GM12878 (cell line): ENCODE measurements at regions not wholly inside any gene's neighbourhood (a gene's known extent, or its start where the extent isn't known, plus 50 kb on each side); places are given as distances from the start of the nearest gene placed in this dataset.

ENCODE experiments used
- ATAC-seq: fragments of 200-7000 bp; cut with Tn5 transposase; 3 replicates; pipeline ENCODE4 v1.9.1; 2020; ENCODE audit warnings: mild to moderate bottlenecking, moderate library complexity
- BruUV-seq: library from RNA; stranded (reverse); fragments of 400-500 nt; replicated peaks from 2 replicates; lab custom pipeline; 2021; lab: Mats Ljungman, UMichigan
- CTCF ChIA-PET: fragments of 300-600 bp; sonication (Branson Sonifier 250); formaldehyde crosslinking; extraction: SDS; loops from one replicate; lab custom pipeline; 2021; ENCODE audit warnings: inconsistent platforms; lab: Yijun Ruan, JAX
- POLR2A ChIA-PET: fragments of 350-600 bp; formaldehyde crosslinking; extraction: SDS; loops from one replicate; lab custom pipeline; 2021; ENCODE audit warnings: inconsistent platforms; lab: Charles Lee
- RAD21 ChIA-PET: fragments of 300-600 bp; sonication (Branson Sonifier 250); formaldehyde crosslinking; loops from one replicate; lab custom pipeline; 2023; ENCODE audit warnings: antibody characterized with exemption; ENCODE audit not compliant: unreplicated experiment; lab: Charles Lee
- SMC1A ChIA-PET: fragments of 300-600 bp; sonication (Branson Sonifier 250); formaldehyde crosslinking; loops from one replicate; lab custom pipeline; 2023; ENCODE audit not compliant: unreplicated experiment, uncharacterized antibody; lab: Charles Lee
- DNase-seq: peaks from one replicate; pipeline ENCODE4 v3.0.0-alpha.2; 2011; ENCODE audit warnings: low read depth, low spot score
- FAIRE-seq: peaks from 3 replicates; lab custom pipeline; 2011; peaks lifted over from hg19 to GRCh38; lab: Jason Lieb, UNC
- H2AFZ ChIP-seq: 2 replicates; pipeline ENCODE4 v1.6.0; 2011; ENCODE audit warnings: low read depth, low read length, control low read depth; ENCODE audit not compliant: control insufficient read depth
- H3K27ac ChIP-seq: 2 replicates; pipeline ENCODE4 v1.5.1; 2011; ENCODE audit warnings: control low read depth; ENCODE audit not compliant: control insufficient read depth, insufficient read depth
- H3K27me3 ChIP-seq, 2 experiments: replicated peaks in 1 of 2; 2 replicates each; pipeline versions ENCODE4 v1.6.0 to v1.6.1; 2011; ENCODE audit warnings: low read length in 1 of 2; ENCODE audit not compliant: control insufficient read depth in 2 of 2, insufficient read depth in 2 of 2
- H3K36me3 ChIP-seq, 2 experiments: 2 replicates each; pipeline ENCODE4 v1.5.1; 2011; ENCODE audit warnings: low read length in 1 of 2; ENCODE audit not compliant: control insufficient read depth in 2 of 2, insufficient read depth in 2 of 2
- H3K4me1 ChIP-seq: 2 replicates; pipeline ENCODE4 v1.6.1; 2011; ENCODE audit warnings: mild to moderate bottlenecking, low read length, moderate library complexity, mixed read lengths; ENCODE audit not compliant: control insufficient read depth, insufficient read depth
- H3K4me2 ChIP-seq: 2 replicates; pipeline ENCODE4 v1.6.0; 2011; ENCODE audit warnings: control low read depth; ENCODE audit not compliant: control insufficient read depth, insufficient read depth
- H3K4me3 ChIP-seq: fragments of 200-600 bp; sonication (generic); 2 replicates; pipeline ENCODE4 v1.5.1; 2016
- H3K79me2 ChIP-seq: 2 replicates; pipeline ENCODE4 v1.6.0; 2011; ENCODE audit warnings: low read length; ENCODE audit not compliant: control insufficient read depth, insufficient read depth
- H3K9ac ChIP-seq: 2 replicates; pipeline ENCODE4 v1.8.0; 2011; ENCODE audit warnings: low read length, control low read depth, mixed read lengths; ENCODE audit not compliant: control insufficient read depth, insufficient read depth
- H3K9me3 ChIP-seq: replicated peaks from 3 replicates; pipeline ENCODE4 v1.5.1; 2011; ENCODE audit warnings: mild to moderate bottlenecking, low read length; ENCODE audit not compliant: control insufficient read depth, insufficient read depth
- H4K20me1 ChIP-seq: 2 replicates; pipeline ENCODE4 v1.6.0; 2011; ENCODE audit not compliant: control insufficient read depth, insufficient read depth
- CEBPB ChIP-seq, 2 experiments: fragments of 150-350 bp in 1 of 2; IDR thresholded peaks; 2 replicates each; pipeline ENCODE4 v1.6.1; 2012 to 2014; ENCODE audit warnings: low read depth in 2 of 2, low read length in 2 of 2, borderline replicate concordance in 1 of 2, inconsistent platforms in 1 of 2
- CREB1 ChIP-seq: IDR thresholded peaks from 2 replicates; pipeline ENCODE4 v1.6.1; 2012; ENCODE audit warnings: low read depth, mild to moderate bottlenecking, inconsistent platforms
- ETV6 ChIP-seq, 2 experiments: fragments of 450-650 bp in 1 of 2; IDR thresholded peaks in 1 of 2; conservative IDR thresholded peaks in 1 of 2; 2 replicates each; pipeline ENCODE4 v1.6.1; 2014; ENCODE audit warnings: antibody characterized with exemption in 1 of 2, borderline replicate concordance in 1 of 2, low read depth in 1 of 2, mild to moderate bottlenecking in 1 of 2, moderate library complexity in 1 of 2
- IKZF2 ChIP-seq, 2 experiments: fragments of 450-650 bp; IDR thresholded peaks; 2 replicates each; pipeline ENCODE4 v1.6.1; 2017; ENCODE audit warnings: mild to moderate bottlenecking in 2 of 2, moderate library complexity in 2 of 2
- JUND ChIP-seq: IDR thresholded peaks from 2 replicates; pipeline ENCODE4 v1.6.1; 2012; ENCODE audit warnings: low read depth, mild to moderate bottlenecking, low read length, improper control_type of control experiment, moderate library complexity
- KAT2A ChIP-seq: conservative IDR thresholded peaks from 2 replicates; pipeline ENCODE4 v1.6.1; 2011; ENCODE audit warnings: low read depth, low read length; ENCODE audit not compliant: control insufficient read depth
- NFXL1 ChIP-seq: fragments of 450-650 bp; IDR thresholded peaks from 2 replicates; pipeline ENCODE4 v1.6.1; 2017; ENCODE audit warnings: antibody characterized with exemption, mild to moderate bottlenecking, borderline replicate concordance
- PBX3 ChIP-seq: IDR thresholded peaks from 2 replicates; pipeline ENCODE4 v1.6.1; 2011; ENCODE audit warnings: mild to moderate bottlenecking, low read depth, low read length, moderate library complexity; ENCODE audit not compliant: insufficient replicate concordance
- PKNOX1 ChIP-seq: fragments of 450-650 bp; IDR thresholded peaks from 2 replicates; pipeline ENCODE4 v1.6.1; 2016; ENCODE audit warnings: mild to moderate bottlenecking
- SREBF2 ChIP-seq: IDR thresholded peaks from 2 replicates; pipeline ENCODE4 v1.6.1; 2012; ENCODE audit warnings: mild to moderate bottlenecking, low read length
- TARDBP ChIP-seq: IDR thresholded peaks from 2 replicates; pipeline ENCODE4 v1.6.1; 2016; ENCODE audit warnings: borderline replicate concordance
- TBL1XR1 ChIP-seq: IDR thresholded peaks from 2 replicates; pipeline ENCODE4 v1.6.1; 2012; ENCODE audit warnings: low read depth, low read length, improper control_type of control experiment
- TCF12 ChIP-seq: IDR thresholded peaks from 2 replicates; pipeline ENCODE4 v1.6.1; 2011; ENCODE audit warnings: low read depth, mild to moderate bottlenecking, low read length
- ZSCAN29 ChIP-seq: fragments of 450-650 bp; IDR thresholded peaks from 2 replicates; pipeline ENCODE4 v1.6.1; 2017; ENCODE audit warnings: mild to moderate bottlenecking, moderate library complexity
- in situ Hi-C: fragments of 300-500 bp; cut with MboI; formaldehyde crosslinking; loops from 9 replicates; pipeline ENCODE4 v1.14.3; 2018; ENCODE audit warnings: mixed read lengths
- intact Hi-C: fragments of 100-400 bp; cut with micrococcal nuclease; formaldehyde crosslinking; loops from one replicate; pipeline ENCODE4 v1.14.2; 2022; ENCODE audit not compliant: unreplicated experiment

- ATAC-seq (no peak), FAIRE-seq (no peak), DNase-seq (no peak)
- Histone ChIP-seq H3K79me2 (no peaks in the 10 kb centered on the region), H3K9me3 (no peaks in the 10 kb centered on the region), H2AFZ (no peak overlapping the region), H4K20me1 (no peaks in the 10 kb centered on the region), H3K27ac (no peak overlapping the region), H3K9ac (no peak overlapping the region), H3K27me3 (no peaks in the 10 kb centered on the region), H3K36me3 (no peaks in the 10 kb centered on the region), H3K4me2 (no peak overlapping the region), H3K4me3 (no peak overlapping the region), H3K4me1 (peaks cover 3% of the 10 kb centered on the region; the same call in 1 of the 2 replicates)
- CTCF ChIA-PET, result no interaction called here
- TF ChIP-seq TARDBP, result no peak
- TF ChIP-seq NFXL1, result no peak
- no peak for TF ChIP-seq JUND
- no peak for TF ChIP-seq TBL1XR1
- TF ChIP-seq CREB1, result no peak
- no peak for TF ChIP-seq PKNOX1
- TF ChIP-seq TCF12, result no peak
- no peak for TF ChIP-seq SREBF2
- TF ChIP-seq CEBPB (IDR thresholded peaks at IDR 0.05; ENCODE audit: borderline replicate concordance in 1 of 2, low read depth in 2 of 2, low read length in 2 of 2), result no peak
- TF ChIP-seq KAT2A, result no peak
- TF ChIP-seq PBX3, result no peak
- TF ChIP-seq ETV6 (conservative IDR thresholded peaks at IDR 0.05 in 1 of 2, IDR thresholded peaks at IDR 0.05 in 1 of 2; ENCODE audit: borderline replicate concordance in 1 of 2, low read depth in 1 of 2), result no peak
- TF ChIP-seq IKZF2 (IDR thresholded peaks at IDR 0.05), result no peak
- no peak for TF ChIP-seq ZSCAN29
- in situ Hi-C loops (no loop called here), intact Hi-C loops (no loop called here)
- no TSS peak for BruUV-seq
- POLR2A ChIA-PET, result no interaction called here
- RAD21 ChIA-PET, result no interaction called here
- SMC1A ChIA-PET, result no interaction called here
Observed at GRCh38 chr3:160124224-160124623, 101.0 kb upstream of the C3orf80 start.
